ENCODE measurements at regions not wholly inside any gene's neighbourhood (a gene's known extent, or its start where the extent isn't known, plus 50 kb on each side); places are given as distances from the start of the nearest gene placed in this dataset.

GRCh38 chr3:94349310-94349878 lies 286.5 kb downstream of the NSUN3 start:
- H3K27ac Mint-ChIP-seq (ENCODE audit: unreplicated experiment), result no peak overlapping the region
- BruUV-seq (replicated peaks), result no TSS peak
- TF ChIP-seq CTCF (IDR thresholded peaks at IDR 0.05; ENCODE audit: unreplicated experiment), result no peak
- no peaks in the 10 kb centered on the region for H3K27me3 Mint-ChIP-seq (ENCODE audit: unreplicated experiment)
- CTCF ChIA-PET, result no interaction called here
- intact Hi-C loops (cut with micrococcal nuclease; ENCODE audit: unreplicated experiment), result no loop called here
- DNase-seq, result no peak
- H3K4me3 Mint-ChIP-seq (ENCODE audit: low read depth, unreplicated experiment), result no peak overlapping the region
- H3K4me1 Mint-ChIP-seq (ENCODE audit: low read depth, unreplicated experiment), result no peaks in the 10 kb centered on the region
- H3K9me3 Mint-ChIP-seq (ENCODE audit: low read depth, unreplicated experiment), result peaks cover 8% of the 10 kb centered on the region
- no peaks in the 10 kb centered on the region for H3K36me3 Mint-ChIP-seq (ENCODE audit: insufficient read depth, unreplicated experiment)

DNA sequence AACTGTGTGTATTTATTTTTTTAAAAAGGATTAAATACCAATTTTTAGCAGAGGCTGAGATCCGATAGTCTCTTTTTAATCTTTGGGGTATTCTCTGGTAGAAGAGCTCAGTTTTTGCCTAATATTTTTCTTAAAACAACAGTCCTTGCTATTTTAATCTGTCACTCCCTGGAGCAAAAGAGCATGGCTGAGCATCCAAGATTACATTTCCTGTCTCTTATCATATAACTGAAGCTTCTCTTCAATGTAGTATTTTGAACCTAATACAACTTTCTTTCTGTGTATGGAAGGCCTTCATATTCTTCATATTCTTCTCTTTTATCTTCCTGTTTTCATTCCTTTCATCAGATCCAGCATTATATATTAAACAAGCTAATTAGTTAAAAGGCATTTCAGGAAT lies 293.7 kb downstream of the NSUN3 start:
- no peak overlapping the region for H3K4me3 Mint-ChIP-seq (ENCODE audit: low read depth, unreplicated experiment)
- H3K27ac Mint-ChIP-seq (ENCODE audit: unreplicated experiment), result no peak overlapping the region
- CTCF ChIA-PET, result no interaction called here

DNA sequence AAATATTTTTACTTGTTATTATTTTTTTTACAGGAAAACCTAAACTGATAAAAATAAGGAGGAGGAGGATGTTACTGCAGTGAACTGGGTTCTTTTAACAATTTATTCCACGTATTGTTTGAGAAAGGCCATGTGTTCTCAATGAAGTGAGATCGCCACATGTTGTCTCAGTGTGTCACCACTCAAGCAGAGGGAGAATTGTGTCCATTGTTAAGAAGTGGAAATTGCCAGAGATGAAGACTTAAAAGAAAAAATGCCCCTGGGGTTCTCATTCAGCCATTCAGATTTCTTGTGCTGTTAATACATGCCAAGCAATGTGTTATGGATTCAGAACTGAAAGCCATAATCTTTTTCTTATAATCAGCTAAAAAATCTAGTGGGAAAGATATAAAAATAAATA lies 297.1 kb downstream of the NSUN3 start:
- CTCF ChIA-PET, result no interaction called here
- BruUV-seq (replicated peaks), result no TSS peak
- Mint-ChIP-seq H3K4me1 (ENCODE audit: low read depth, unreplicated experiment) (no peaks in the 10 kb centered on the region), H3K27ac (ENCODE audit: unreplicated experiment) (no peak overlapping the region), H3K36me3 (ENCODE audit: insufficient read depth, unreplicated experiment) (no peaks in the 10 kb centered on the region), H3K27me3 (ENCODE audit: unreplicated experiment) (no peaks in the 10 kb centered on the region), H3K4me3 (ENCODE audit: low read depth, unreplicated experiment) (no peak overlapping the region), H3K9me3 (ENCODE audit: low read depth, unreplicated experiment) (peaks cover 2% of the 10 kb centered on the region)
- TF ChIP-seq CTCF (IDR thresholded peaks at IDR 0.05; ENCODE audit: unreplicated experiment), result no peak
- no peak for DNase-seq
- intact Hi-C loops (cut with micrococcal nuclease; ENCODE audit: unreplicated experiment), result no loop called here

More for the DNA sequence above, 293.7 kb downstream of the NSUN3 start:
- no peaks in the 10 kb centered on the region for H3K36me3 Mint-ChIP-seq (ENCODE audit: insufficient read depth, unreplicated experiment)
- BruUV-seq (replicated peaks), result no TSS peak
- H3K9me3 Mint-ChIP-seq (ENCODE audit: low read depth, unreplicated experiment), result peaks cover 2% of the 10 kb centered on the region
- intact Hi-C loops (cut with micrococcal nuclease; ENCODE audit: unreplicated experiment), result no loop called here
- TF ChIP-seq CTCF (IDR thresholded peaks at IDR 0.05; ENCODE audit: unreplicated experiment), result no peak
- no peak for DNase-seq
- H3K4me1 Mint-ChIP-seq (ENCODE audit: low read depth, unreplicated experiment), result no peaks in the 10 kb centered on the region
- H3K27me3 Mint-ChIP-seq (ENCODE audit: unreplicated experiment), result no peaks in the 10 kb centered on the region

DNA sequence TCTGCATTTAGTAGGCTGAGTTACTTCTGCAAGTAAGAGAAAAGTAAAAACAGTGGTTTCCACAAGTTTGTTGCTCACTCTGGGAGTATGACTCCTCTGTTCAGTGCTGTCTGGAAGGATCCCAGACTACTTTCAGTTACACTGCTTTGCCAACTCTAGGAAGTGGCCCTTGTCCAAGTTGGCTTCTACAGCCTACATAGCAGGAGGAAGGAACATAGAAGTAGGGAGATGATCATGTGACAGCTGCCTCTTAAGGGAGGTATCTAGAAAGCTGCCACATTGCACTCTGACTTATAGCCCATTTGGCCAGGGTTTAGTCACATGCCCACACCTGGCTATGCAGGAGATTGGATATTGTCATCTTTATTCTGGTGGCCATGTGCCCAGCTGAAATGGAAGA lies 298.1 kb downstream of the NSUN3 start:
- CTCF ChIA-PET, result no interaction called here
- TF ChIP-seq CTCF (IDR thresholded peaks at IDR 0.05; ENCODE audit: unreplicated experiment), result no peak
- intact Hi-C loops (cut with micrococcal nuclease; ENCODE audit: unreplicated experiment), result no loop called here
- Mint-ChIP-seq H3K27ac (ENCODE audit: unreplicated experiment) (no peak overlapping the region), H3K4me1 (ENCODE audit: low read depth, unreplicated experiment) (no peaks in the 10 kb centered on the region), H3K36me3 (ENCODE audit: insufficient read depth, unreplicated experiment) (no peaks in the 10 kb centered on the region), H3K27me3 (ENCODE audit: unreplicated experiment) (no peaks in the 10 kb centered on the region), H3K9me3 (ENCODE audit: low read depth, unreplicated experiment) (peaks cover 2% of the 10 kb centered on the region), H3K4me3 (ENCODE audit: low read depth, unreplicated experiment) (no peak overlapping the region)
- BruUV-seq (replicated peaks), result no TSS peak
- DNase-seq, result no peak
